HG03280 (cell line): ENCODE measurements at regions not wholly inside any gene's neighbourhood (a gene's known extent, or its start where the extent isn't known, plus 50 kb on each side); places are given as distances from the start of the nearest gene placed in this dataset.
"Not testable (repeated sequence)": the region's sequence is repeated elsewhere in the genome, so short reads cannot be mapped to it uniquely, and the experiment has no call there.

Experiments used
- ATAC-seq: cut with Tn5 transposase; IDR thresholded peaks from one replicate; pipeline ENCODE4 v1.9.1; 2021; ENCODE audit warnings: mild to moderate bottlenecking, moderate library complexity; ENCODE audit not compliant: unreplicated experiment

GRCh38 chr2:187775196-187775595 is 221.0 kb upstream of the TFPI start:
- no peak for ATAC-seq

DNA sequence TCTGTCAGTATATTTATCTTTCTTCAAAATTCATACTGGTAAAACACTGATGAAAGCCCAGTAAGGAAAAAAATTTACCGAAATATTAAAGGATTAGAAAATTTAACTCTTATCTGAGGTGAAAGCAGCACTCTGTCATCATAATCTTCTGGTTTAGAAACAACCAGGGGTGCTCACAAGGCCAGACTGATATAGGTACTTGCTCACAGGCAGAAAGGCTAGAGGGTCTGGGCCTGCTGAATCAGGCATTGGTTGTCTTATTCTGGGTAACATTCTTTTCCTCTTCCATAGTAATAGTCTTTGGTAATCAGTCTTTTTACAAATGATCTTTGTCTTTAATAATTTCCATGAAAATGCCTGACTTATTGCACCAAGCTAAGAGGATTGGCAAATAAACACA is 221.4 kb upstream of the TFPI start:
- no peak for ATAC-seq

- ATAC-seq = no peak
These were observed 228.1 kb upstream of the TFPI start for GRCh38 chr2:187782301-187782700.

GRCh38 chr2:187783446-187783845 is 229.2 kb upstream of the TFPI start:
- ATAC-seq = no peak

- ATAC-seq = not testable (repeated sequence)
These were observed 229.9 kb upstream of the TFPI start for GRCh38 chr2:187784138-187784537.

- no peak for ATAC-seq
These were observed 245.4 kb upstream of the TFPI start for GRCh38 chr2:187799601-187800000.

DNA sequence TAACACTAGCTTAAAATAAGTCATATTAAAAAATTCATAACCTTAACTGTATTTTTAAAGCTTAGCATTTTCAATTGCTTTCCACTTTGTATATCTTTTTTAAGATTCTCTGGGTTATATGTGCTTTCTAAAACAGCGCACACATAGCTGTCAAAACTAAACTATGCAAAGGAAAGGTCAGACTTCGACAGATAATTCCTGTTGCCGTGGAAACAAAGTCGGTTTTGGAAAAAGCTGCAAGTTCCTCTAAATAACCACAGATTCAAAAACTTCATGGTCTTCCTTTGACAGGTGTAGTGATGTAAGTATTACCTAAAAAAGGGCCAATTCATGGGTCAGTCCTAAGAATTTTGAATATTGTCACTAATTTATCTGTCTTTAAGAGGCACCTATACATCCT is 249.6 kb upstream of the TFPI start:
- no peak for ATAC-seq

DNA sequence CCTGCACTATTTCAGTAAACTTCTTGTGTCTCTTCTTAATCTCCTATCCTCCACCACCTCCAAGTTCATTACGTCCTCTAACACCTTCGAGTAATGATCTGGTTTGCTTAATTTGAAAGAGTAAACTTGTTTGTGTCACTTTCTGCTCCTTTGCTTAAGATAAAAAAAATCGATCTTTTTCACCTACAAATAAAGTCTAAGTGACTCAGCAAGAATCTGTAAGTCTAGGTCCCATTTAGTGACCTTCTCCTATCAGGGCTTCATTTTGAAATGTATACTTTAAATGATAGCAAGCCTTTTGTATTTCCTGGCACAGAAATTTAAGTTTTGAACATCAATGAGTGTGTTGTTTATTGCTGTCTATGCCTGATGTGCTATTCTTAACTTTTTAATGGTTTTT is 260.9 kb upstream of the TFPI start:
- no peak for ATAC-seq

- no peak for ATAC-seq
These were observed 265.4 kb upstream of the TFPI start for GRCh38 chr2:187819624-187820023.

GRCh38 chr2:187825108-187825507 is 270.9 kb upstream of the TFPI start:
- no peak for ATAC-seq

DNA sequence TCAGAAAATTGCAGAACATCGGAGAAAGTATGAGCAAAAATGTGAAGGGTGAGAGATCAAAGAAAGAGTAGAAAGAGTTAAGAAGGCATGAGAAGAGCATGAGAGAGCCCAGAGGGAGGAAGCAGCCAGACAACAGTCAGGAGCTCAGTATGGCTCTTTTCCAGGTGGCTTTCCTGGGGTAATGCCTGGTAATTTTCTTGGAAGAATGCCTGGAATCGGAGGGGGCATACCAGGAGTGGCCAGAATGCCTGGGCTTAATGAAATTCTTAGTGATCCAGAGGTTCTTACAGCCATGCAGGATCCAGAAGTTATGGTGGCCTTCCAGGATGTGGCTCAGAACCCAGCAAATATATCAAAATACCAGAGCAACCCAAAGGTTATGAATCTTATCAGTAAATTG is 271.8 kb upstream of the TFPI start:
- no peak for ATAC-seq

GRCh38 chr2:187834787-187835186 is 280.6 kb upstream of the TFPI start:
- ATAC-seq = no peak

DNA sequence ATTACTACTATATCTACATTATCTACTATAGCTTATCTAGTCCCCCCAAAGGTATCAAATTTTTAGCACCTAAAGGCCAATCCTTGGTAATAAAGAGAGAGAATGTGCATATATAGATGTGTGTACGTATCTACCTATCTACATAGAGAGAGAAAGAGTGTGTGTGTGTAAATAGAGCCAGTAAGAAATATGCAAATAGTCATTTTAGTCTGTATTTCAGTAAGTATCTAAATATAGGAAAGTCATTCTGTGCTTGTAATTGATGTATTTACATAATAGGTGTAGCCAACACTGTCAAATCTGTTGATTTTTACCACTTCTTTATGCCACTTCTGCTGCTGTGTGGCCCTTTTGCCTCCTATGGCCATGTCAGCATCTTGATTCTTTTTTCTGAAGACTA is 284.5 kb upstream of the TFPI start:
- ATAC-seq = no peak

DNA sequence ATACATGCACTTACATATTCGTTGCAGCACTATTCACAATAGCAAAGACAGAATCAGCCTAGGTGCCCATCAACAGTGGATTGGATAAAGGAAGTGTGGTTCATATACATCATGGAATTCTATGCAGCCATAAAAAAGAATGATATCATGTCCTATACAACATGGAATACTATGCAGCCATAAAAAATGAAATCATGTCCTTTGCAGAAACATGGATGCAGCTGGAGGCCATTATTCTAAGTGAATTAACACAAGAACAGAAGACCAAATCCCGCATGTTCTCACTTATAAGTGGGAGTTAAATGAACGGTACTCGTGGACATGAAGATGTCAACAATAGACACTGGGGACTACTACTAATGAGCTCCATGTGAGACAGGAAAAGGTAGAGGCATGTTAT is 288.1 kb upstream of the TFPI start:
- ATAC-seq = no peak

- peak; percentile 62 for ATAC-seq
These were observed 289.0 kb upstream of the TFPI start for GRCh38 chr2:187842978-187843847.

DNA sequence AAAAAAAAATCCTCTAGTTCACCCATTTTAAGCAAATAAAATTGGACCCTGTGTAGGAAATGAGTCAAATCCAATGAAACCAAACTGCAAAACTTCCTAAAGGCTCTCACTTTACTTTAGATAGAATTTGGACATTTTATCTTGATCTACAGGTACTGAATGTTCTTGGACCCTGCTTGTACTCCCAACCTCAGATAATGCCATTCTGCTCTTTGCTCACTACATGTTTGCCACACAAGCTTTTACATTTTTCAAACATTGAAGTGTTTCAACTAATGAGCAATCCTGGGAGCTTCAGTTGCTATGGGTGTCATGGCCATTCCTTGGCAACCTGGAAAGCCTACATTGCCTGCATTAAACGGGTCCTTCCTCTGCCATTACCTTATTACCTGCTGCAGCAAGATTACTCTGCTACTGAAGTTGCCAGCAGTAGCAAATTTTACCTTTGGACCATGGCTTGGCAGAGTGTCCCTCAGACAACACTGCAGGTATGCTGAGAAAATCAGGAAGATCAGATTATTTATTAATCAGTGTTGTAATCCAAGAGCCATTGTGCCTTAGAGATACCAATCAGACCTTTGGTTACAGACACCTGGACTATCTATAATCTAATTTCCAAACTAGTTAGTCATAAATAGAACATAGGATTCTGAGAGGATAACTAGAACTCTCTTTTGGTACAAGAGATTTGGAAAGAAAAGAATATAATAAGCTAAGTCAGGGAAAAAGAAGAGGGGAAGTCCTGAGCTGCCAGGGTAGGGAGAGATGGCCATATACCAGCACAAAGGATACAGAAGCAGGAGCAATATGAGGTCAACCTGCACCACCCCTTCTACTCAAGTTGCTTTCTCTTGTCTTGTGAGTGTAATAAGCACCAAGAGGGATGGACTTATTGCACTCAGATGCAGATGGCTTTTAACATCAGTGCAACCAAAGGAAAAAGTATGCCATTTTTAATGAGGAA is 293.3 kb upstream of the TFPI start:
- ATAC-seq = no peak

DNA sequence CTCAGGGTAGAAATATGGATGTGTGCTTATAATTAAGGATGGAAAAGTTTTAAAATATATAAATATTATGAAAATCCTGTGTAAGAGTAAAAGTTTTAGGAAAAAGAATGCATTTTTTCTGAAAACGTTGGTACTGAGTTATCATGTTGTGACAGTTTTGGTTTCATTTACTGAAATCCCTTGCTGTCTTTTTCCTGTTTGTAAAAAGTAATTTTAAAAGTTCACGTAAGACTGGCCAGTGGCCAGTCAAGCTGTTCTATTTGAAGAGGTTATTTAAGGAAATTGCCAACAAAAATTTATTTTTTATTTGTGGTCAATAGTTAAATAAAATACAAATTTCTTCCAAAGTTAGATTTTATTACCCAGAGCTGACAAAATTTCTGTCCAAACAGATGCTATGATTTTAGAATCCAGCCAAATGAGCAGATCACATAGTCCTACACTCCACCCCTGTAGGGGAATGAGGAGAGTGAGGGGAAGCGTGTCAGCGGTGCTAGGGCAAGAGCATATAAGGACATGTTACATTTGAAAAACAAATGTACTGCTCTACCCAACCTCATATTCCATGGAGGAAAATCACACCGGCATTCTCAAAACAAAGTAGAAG is 297.8 kb upstream of the TFPI start:
- ATAC-seq = no peak

DNA sequence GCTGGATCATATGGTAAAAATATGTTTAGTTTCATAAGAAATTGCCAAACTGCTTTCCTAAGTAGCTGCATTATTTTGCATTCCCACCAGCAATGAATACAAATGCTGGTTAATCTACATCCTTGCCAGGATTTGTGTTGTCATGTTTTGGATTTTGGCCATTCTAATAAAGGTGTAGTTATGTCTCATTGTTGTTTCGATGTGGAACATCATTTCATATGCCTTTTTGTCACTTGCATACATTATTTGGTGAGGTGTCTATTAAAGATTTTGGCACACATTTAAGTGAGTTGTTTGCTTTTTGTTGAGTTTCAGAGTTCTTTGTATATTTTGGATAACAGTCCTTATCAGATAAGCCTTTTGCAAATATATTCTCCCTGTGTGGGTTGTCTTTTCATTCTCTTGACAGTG is 299.2 kb upstream of the TFPI start:
- no peak for ATAC-seq

GRCh38 chr2:187854801-187855200 is 300.6 kb upstream of the TFPI start:
- no peak for ATAC-seq

- ATAC-seq = no peak
These were observed 301.5 kb upstream of the TFPI start for GRCh38 chr2:187855689-187856088.

GRCh38 chr2:187857826-187858225 is 303.6 kb upstream of the TFPI start:
- ATAC-seq = no peak
